Neural progenitor cell (in vitro differentiated cells): ENCODE measurements at regions not wholly inside any gene's neighbourhood (a gene's known extent, or its start where the extent isn't known, plus 50 kb on each side); places are given as distances from the start of the nearest gene placed in this dataset.

ENCODE experiments used
- CTCF ChIP-seq: fragments of 200-600 bp; sonication (generic); IDR thresholded peaks from 2 replicates; pipeline ENCODE4 v1.5.1; 2017; ENCODE audit warnings: antibody characterized with exemption, mild to moderate bottlenecking
- EZH2 ChIP-seq: fragments of 200-600 bp; sonication (generic); IDR thresholded peaks from 2 replicates; pipeline ENCODE4 v1.6.1; 2017; ENCODE audit warnings: antibody characterized with exemption, mild to moderate bottlenecking, moderate library complexity

GRCh38 chr9:115170358-115171073 lies 52.6 kb upstream of the TNC start:
- TF ChIP-seq EZH2 = no peak
- no peak for TF ChIP-seq CTCF
